ENCODE measurements at regions not wholly inside any gene's neighbourhood (a gene's known extent, or its start where the extent isn't known, plus 50 kb on each side); places are given as distances from the start of the nearest gene placed in this dataset.

- H3K4me1 Mint-ChIP-seq = 0 out of 4 replicates have a peak, but pooled peaks cover 0 to 2% of the 10 kb centered on the region in 2 experiments
Measured at GRCh38 chr6:120873125-120873865, 461.0 kb downstream of the TBC1D32 start.

More at GRCh38 chr6:120873125-120873865, 461.0 kb downstream of the TBC1D32 start:
- peak; percentile 21 for DNase-seq
- Mint-ChIP-seq H3K36me3 (ENCODE audit: insufficient read depth in 1 of 3, low read depth in 3 of 3) (no peaks in the 10 kb centered on the region), H3K4me3 (no peak overlapping the region), H3K27me3 (ENCODE audit: low read depth) (no peaks in the 10 kb centered on the region), H3K9me3 (no peaks in the 10 kb centered on the region; a peak in 1 of 5 replicates), H3K27ac (no peak overlapping the region)
- Histone ChIP-seq H2BK120ac (ENCODE audit: low read depth, low read length, poor library complexity, severe bottlenecking) (no peak overlapping the region), H3K23me2 (ENCODE audit: insufficient read length, low read depth, low read length, poor library complexity, severe bottlenecking) (no peaks in the 10 kb centered on the region), H3K56ac (ENCODE audit: insufficient read length, low read depth, low read length) (no peak overlapping the region), H4K20me1 (ENCODE audit: control insufficient read depth, insufficient read depth, insufficient read length) (no peaks in the 10 kb centered on the region), H2BK20ac (ENCODE audit: low read depth, low read length, poor library complexity, severe bottlenecking) (no peak overlapping the region), H3K79me1 (ENCODE audit: insufficient read depth, low read depth, low read length, poor library complexity, severe bottlenecking) (no peaks in the 10 kb centered on the region), H3K18ac (ENCODE audit: insufficient read length, low read depth, low read length) (no peak overlapping the region), H3T11ph (ENCODE audit: low read length) (no peak overlapping the region), H2AFZ (ENCODE audit: low read length) (no peak overlapping the region), H2BK15ac (ENCODE audit: low read depth, low read length) (no peak overlapping the region), H3K27ac (ENCODE audit: insufficient read length, low read depth, low read length) (no peak overlapping the region), H4K8ac (replicated peaks; ENCODE audit: insufficient read length, low read depth, low read length) (no peak overlapping the region), H3K23ac (ENCODE audit: insufficient read length, low read depth, low read length) (no peak overlapping the region), H4K91ac (ENCODE audit: insufficient read length, low read depth, low read length) (no peak overlapping the region), H4K5ac (ENCODE audit: insufficient read length, low read depth, low read length) (no peak overlapping the region), H3K79me2 (ENCODE audit: insufficient read depth, low read length) (no peaks in the 10 kb centered on the region), H3K14ac (ENCODE audit: insufficient read depth, low read length) (no peak overlapping the region), H3K4me1 (ENCODE audit: insufficient read depth, low read length) (no peaks in the 10 kb centered on the region), H2BK5ac (ENCODE audit: insufficient read length, low read length) (no peak overlapping the region), H3K9me3 (ENCODE audit: control insufficient read depth, low read depth, low read length) (no peaks in the 10 kb centered on the region), H2BK12ac (ENCODE audit: insufficient read length, low read depth, low read length) (no peak overlapping the region), H3K4ac (ENCODE audit: low read depth, low read length) (no peak overlapping the region), H2AK5ac (ENCODE audit: insufficient read length, low read length) (no peak overlapping the region), H3K4me2 (ENCODE audit: insufficient read depth, insufficient read length, low read length) (no peak overlapping the region), H3K9ac (ENCODE audit: extremely low read depth, insufficient read length, low read length) (no peak overlapping the region), H3K27me3 (ENCODE audit: insufficient read depth, low read length) (no peaks in the 10 kb centered on the region)
- no CpG with 5 or more reads among the region's 7 CpGs for WGBS (ENCODE audit: extremely low coverage, insufficient read length, low lambda C conversion rate)
- TF ChIP-seq CTCF (conservative IDR thresholded peaks at IDR 0.05) = no peak

Measured in H9 (cell line).